ENCODE measurements at regions not wholly inside any gene's neighbourhood (a gene's known extent, or its start where the extent isn't known, plus 50 kb on each side); places are given as distances from the start of the nearest gene placed in this dataset.

DNA sequence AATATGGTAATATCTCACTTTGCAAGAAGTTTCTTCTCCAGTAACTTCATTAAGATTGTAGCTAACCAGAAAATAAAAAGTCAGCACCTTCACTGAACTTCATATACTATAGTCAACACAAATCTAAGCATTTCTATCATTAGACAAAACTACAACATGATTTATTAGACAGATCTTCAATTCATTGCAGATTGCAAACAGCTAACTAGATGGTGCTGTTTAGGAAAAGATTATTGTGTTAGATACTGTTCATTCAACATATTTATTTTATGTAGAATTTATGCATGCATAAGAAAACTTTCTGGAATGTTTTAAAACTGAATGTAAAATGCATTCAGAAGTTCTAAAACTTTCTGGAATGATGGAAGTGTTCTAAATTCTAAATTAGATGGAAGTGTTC, 442.1 kb downstream of the HTR1B start:
- TF ChIP-seq CTCF (conservative IDR thresholded peaks at IDR 0.05; ENCODE audit: low read depth, low read length), result no peak
- no peak for TF ChIP-seq EZH2 (IDR thresholded peaks at IDR 0.05; ENCODE audit: borderline replicate concordance, low read depth, low read length, poor library complexity, severe bottlenecking)

Measured in A673 (cell line).